GM18909 (cell line): ENCODE measurements at regions not wholly inside any gene's neighbourhood (a gene's known extent, or its start where the extent isn't known, plus 50 kb on each side); places are given as distances from the start of the nearest gene placed in this dataset.
"Not testable (repeated sequence)": the region's sequence is repeated elsewhere in the genome, so short reads cannot be mapped to it uniquely, and the experiment has no call there.

ENCODE experiments used
- ATAC-seq: cut with Tn5 transposase; IDR thresholded peaks from one replicate; pipeline ENCODE4 v1.9.1; 2021; ENCODE audit warnings: mild to moderate bottlenecking; ENCODE audit not compliant: unreplicated experiment, poor library complexity

- ATAC-seq, result no peak
These were observed 554.6 kb upstream of the FLRT2 start for GRCh38 chr14:84975241-84975902.

GRCh38 chr14:84976805-84977204, 553.1 kb upstream of the FLRT2 start:
- ATAC-seq, result no peak

GRCh38 chr14:84987042-84987441, 542.9 kb upstream of the FLRT2 start:
- no peak for ATAC-seq

- no peak for ATAC-seq
These were observed 541.6 kb upstream of the FLRT2 start for GRCh38 chr14:84988357-84988756.

- no peak for ATAC-seq
These were observed 538.9 kb upstream of the FLRT2 start for GRCh38 chr14:84991021-84991420.

GRCh38 chr14:84998216-84998615, 531.7 kb upstream of the FLRT2 start:
- ATAC-seq, result no peak

GRCh38 chr14:85002846-85003245, 527.1 kb upstream of the FLRT2 start:
- no peak for ATAC-seq

- ATAC-seq, result no peak
These were observed 526.1 kb upstream of the FLRT2 start for GRCh38 chr14:85003805-85004204.

GRCh38 chr14:85009506-85009905, 520.4 kb upstream of the FLRT2 start:
- no peak for ATAC-seq

- ATAC-seq, result no peak
These were observed 519.8 kb upstream of the FLRT2 start for GRCh38 chr14:85010186-85010585.

GRCh38 chr14:85016496-85016895, 513.4 kb upstream of the FLRT2 start:
- no peak for ATAC-seq

- not testable (repeated sequence) for ATAC-seq
These were observed 506.1 kb upstream of the FLRT2 start for GRCh38 chr14:85023866-85024265.

- ATAC-seq, result no peak
These were observed 505.0 kb upstream of the FLRT2 start for GRCh38 chr14:85024931-85025330.

GRCh38 chr14:85027681-85028370, 502.1 kb upstream of the FLRT2 start:
- ATAC-seq, result no peak

- no peak for ATAC-seq
These were observed 492.5 kb upstream of the FLRT2 start for GRCh38 chr14:85037411-85037810.

GRCh38 chr14:85038526-85039352, 491.2 kb upstream of the FLRT2 start:
- ATAC-seq, result no peak

- ATAC-seq, result no peak
These were observed 490.7 kb upstream of the FLRT2 start for GRCh38 chr14:85039353-85039626.

GRCh38 chr14:85040046-85040685, 489.8 kb upstream of the FLRT2 start:
- no peak for ATAC-seq

- no peak for ATAC-seq
These were observed 488.3 kb upstream of the FLRT2 start for GRCh38 chr14:85041618-85042017.

GRCh38 chr14:85042301-85042700, 487.6 kb upstream of the FLRT2 start:
- ATAC-seq, result no peak

- ATAC-seq, result no peak
These were observed 479.8 kb upstream of the FLRT2 start for GRCh38 chr14:85050180-85050579.
